Stimulated activated CD8-positive, alpha-beta memory T cell treated with anti-CD3 and anti-CD28 coated beads, Interleukin-12 subunit alpha, Interleukin-12 subunit beta, amount 100 ng/mL, for 24 hours (primary cell): ENCODE measurements at regions not wholly inside any gene's neighbourhood (a gene's known extent, or its start where the extent isn't known, plus 50 kb on each side); places are given as distances from the start of the nearest gene placed in this dataset.

Source experiments
- DNase-seq: peaks from one replicate; pipeline ENCODE4 v3.0.0-alpha.2; 2020; ENCODE audit errors: extremely low read depth

- DNase-seq: no peak
Measured at GRCh38 chr13:105327581-105328126, 1207.8 kb downstream of the EFNB2 start.

- no peak for DNase-seq
Measured at GRCh38 chr13:105319875-105320274, 1215.6 kb downstream of the EFNB2 start.

GRCh38 chr13:105316731-105317130 lies 1218.7 kb downstream of the EFNB2 start:
- no peak for DNase-seq

GRCh38 chr13:105312906-105313305 lies 1222.6 kb downstream of the EFNB2 start:
- DNase-seq: no peak

- DNase-seq: no peak
Measured at GRCh38 chr13:105311094-105311493, 1224.4 kb downstream of the EFNB2 start.

GRCh38 chr13:105307776-105308175 lies 1227.7 kb downstream of the EFNB2 start:
- no peak for DNase-seq

GRCh38 chr13:105297839-105298238 lies 1237.6 kb downstream of the EFNB2 start:
- no peak for DNase-seq

- DNase-seq: no peak
Measured at GRCh38 chr13:105291987-105292386, 1243.5 kb downstream of the EFNB2 start.

GRCh38 chr13:105290596-105290995 lies 1244.9 kb downstream of the EFNB2 start:
- no peak for DNase-seq

- DNase-seq: no peak
Measured at GRCh38 chr13:105285526-105285925, 1249.9 kb downstream of the EFNB2 start.

- DNase-seq: no peak
Measured at GRCh38 chr13:105282406-105283285, 1252.8 kb downstream of the EFNB2 start.

GRCh38 chr13:105278943-105279381 lies 1256.5 kb downstream of the EFNB2 start:
- DNase-seq: no peak

GRCh38 chr13:105276571-105276970 lies 1258.9 kb downstream of the EFNB2 start:
- DNase-seq: no peak

- DNase-seq: no peak
Measured at GRCh38 chr13:105273665-105274222, 1261.7 kb downstream of the EFNB2 start.

- no peak for DNase-seq
Measured at GRCh38 chr13:105272660-105273631, 1262.5 kb downstream of the EFNB2 start.

GRCh38 chr13:105266615-105267014 lies 1268.8 kb downstream of the EFNB2 start:
- no peak for DNase-seq

- DNase-seq: no peak
Measured at GRCh38 chr13:105262579-105262978, 1272.9 kb downstream of the EFNB2 start.

- no peak for DNase-seq
Measured at GRCh38 chr13:105259426-105259825, 1276.0 kb downstream of the EFNB2 start.

GRCh38 chr13:105255472-105255871 lies 1280.0 kb downstream of the EFNB2 start:
- no peak for DNase-seq

GRCh38 chr13:105251293-105251692 lies 1284.2 kb downstream of the EFNB2 start:
- no peak for DNase-seq

- no peak for DNase-seq
Measured at GRCh38 chr13:105247830-105248229, 1287.6 kb downstream of the EFNB2 start.

- DNase-seq: no peak
Measured at GRCh38 chr13:105240371-105240770, 1295.1 kb downstream of the EFNB2 start.
